ENCODE measurements at regions not wholly inside any gene's neighbourhood (a gene's known extent, or its start where the extent isn't known, plus 50 kb on each side); places are given as distances from the start of the nearest gene placed in this dataset.
"Not testable (repeated sequence)": the region's sequence is repeated elsewhere in the genome, so short reads cannot be mapped to it uniquely, and the experiment has no call there.

- no peak for DNase-seq (ENCODE audit: low read depth)
Measured at GRCh38 chr3:86554383-86554782, 436.6 kb downstream of the VGLL3 start.

- DNase-seq (ENCODE audit: low read depth): no peak
Measured at GRCh38 chr3:86547692-86548091, 443.3 kb downstream of the VGLL3 start.

GRCh38 chr3:86537171-86537570 lies 453.8 kb downstream of the VGLL3 start:
- DNase-seq (ENCODE audit: low read depth): no peak

GRCh38 chr3:86519819-86520218 lies 471.1 kb downstream of the VGLL3 start:
- no peak for DNase-seq (ENCODE audit: low read depth)

DNA sequence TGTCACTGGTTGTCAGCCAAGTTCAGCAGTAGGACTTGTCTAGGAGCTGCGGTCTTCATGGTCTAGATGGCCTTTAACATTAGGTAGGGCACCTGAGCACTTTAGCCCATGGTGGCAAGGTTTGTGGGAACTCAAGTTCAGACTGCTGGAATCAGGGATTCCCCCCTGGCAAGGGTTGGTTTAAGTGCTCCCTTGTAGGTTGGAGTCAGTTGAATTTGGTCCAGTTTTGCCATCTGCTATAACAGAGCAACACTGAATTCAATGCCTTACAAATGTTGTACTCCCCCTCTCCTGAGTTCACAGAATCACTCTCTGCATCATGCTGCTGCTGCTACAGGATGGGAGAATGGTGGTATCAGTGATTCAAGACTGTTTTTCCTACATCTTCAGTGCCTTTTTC lies 509.3 kb downstream of the VGLL3 start:
- no peak for DNase-seq (ENCODE audit: low read depth)

DNA sequence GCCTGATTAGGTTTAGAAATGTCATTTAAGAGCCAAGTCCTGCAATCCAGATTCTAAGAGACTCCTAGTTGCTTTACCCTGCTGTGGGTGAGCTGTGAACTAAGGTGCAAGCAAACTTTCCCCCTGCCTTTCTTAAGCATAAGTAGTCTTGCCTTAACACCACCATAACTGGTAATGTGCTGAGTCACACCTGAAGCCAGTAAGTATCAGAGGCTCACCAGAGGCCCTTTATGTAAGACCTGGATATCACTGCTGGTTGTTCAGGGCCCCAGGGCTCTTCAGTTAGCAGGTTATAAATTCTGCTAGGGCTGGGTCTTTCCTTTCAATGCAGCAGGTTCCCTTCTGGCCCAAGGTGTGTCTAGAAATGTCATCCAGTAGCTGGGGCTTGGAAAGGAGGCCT lies 509.9 kb downstream of the VGLL3 start:
- DNase-seq (ENCODE audit: low read depth): no peak

GRCh38 chr3:86464180-86464579 lies 526.8 kb downstream of the VGLL3 start:
- DNase-seq (ENCODE audit: low read depth): no peak

DNA sequence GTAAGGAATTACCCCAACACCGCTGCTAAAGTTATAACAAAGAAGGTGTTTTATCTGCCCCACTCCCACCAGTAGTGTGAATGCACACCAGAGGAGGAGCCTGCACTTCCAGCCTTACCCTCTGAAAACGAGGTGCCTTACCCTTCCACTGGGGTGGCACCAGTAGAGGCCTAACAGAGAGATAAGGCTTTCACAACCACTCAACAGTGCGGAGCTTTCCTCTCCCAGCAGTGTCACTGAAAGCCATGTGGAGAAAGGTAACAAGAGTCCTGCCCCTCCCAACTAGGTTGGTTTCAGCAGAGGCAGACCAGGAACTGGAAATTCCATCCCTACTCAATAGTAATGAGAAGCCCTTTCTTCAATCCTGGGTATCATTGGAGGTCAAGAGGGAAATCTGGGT lies 539.2 kb downstream of the VGLL3 start:
- no peak for DNase-seq (ENCODE audit: low read depth)

DNA sequence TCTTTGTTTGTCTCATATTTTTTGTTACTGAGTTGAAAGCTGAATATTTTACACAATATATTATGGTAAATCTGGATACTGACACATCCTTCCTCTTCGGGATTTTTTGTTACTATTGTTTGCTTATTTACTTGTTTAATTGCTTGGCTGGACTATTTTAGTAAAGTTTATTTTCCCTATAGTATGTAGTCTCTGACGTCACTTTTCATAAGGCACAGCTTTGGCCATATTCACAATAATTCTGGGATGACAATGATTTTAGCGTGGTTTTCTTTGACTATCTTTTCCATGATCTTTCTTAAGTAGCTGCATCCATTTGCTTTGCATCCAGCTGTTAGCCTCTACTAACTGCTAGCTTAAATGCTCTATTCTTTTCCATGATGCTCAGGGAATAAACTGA lies 552.4 kb downstream of the VGLL3 start:
- no peak for DNase-seq (ENCODE audit: low read depth)

- DNase-seq (ENCODE audit: low read depth): no peak
Measured at GRCh38 chr3:86427343-86427742, 563.6 kb downstream of the VGLL3 start.

- no peak for DNase-seq (ENCODE audit: low read depth)
Measured at GRCh38 chr3:86420990-86421739, 569.8 kb downstream of the VGLL3 start.

GRCh38 chr3:86418861-86419260 lies 572.1 kb downstream of the VGLL3 start:
- DNase-seq (ENCODE audit: low read depth): no peak

- no peak for DNase-seq (ENCODE audit: low read depth)
Measured at GRCh38 chr3:86416334-86416733, 574.6 kb downstream of the VGLL3 start.

GRCh38 chr3:86413645-86414044 lies 577.3 kb downstream of the VGLL3 start:
- DNase-seq (ENCODE audit: low read depth): no peak

- DNase-seq (ENCODE audit: low read depth): no peak
Measured at GRCh38 chr3:86410587-86410986, 580.4 kb downstream of the VGLL3 start.

GRCh38 chr3:86389759-86390158 lies 601.2 kb downstream of the VGLL3 start:
- DNase-seq (ENCODE audit: low read depth): not testable (repeated sequence)

DNA sequence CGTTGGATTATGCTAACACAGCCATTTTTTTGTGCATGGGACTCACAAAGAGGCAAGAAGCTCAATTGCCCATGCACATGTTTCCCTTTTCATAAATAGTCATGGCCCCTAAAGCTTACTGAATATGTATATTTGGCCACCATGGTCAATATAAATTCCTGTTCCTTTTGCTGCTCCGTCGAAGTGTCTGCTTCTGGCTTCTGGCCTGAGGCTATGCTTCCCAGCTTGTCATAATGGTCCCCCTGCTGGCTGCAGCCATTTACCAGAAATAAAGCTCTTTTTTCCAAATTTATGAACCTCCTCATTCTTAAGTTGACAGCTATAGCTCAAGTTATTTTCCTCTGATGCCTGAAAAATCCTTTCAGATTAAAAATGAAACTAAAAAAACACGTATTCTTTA lies 602.1 kb downstream of the VGLL3 start:
- no peak for DNase-seq (ENCODE audit: low read depth)

DNA sequence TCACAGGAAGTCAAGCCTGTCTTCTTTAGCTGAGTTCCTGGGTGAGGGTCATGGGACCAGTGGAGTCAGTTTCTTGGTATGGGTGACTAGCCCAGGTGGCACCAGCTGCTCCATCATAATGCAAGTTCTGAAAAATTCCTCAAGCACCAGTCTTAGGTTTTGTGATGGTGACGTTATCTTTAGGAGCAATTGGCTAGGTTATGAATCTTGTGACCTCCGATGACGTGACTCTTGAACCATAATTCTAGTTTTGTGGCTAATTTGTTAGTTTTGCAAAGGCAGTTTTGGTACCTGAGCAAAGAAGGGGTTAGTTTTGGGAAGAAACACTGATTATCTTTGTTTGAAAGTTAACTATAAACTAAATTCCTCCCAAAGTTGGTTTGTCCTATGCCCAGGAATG lies 608.4 kb downstream of the VGLL3 start:
- no peak for DNase-seq (ENCODE audit: low read depth)

DNA sequence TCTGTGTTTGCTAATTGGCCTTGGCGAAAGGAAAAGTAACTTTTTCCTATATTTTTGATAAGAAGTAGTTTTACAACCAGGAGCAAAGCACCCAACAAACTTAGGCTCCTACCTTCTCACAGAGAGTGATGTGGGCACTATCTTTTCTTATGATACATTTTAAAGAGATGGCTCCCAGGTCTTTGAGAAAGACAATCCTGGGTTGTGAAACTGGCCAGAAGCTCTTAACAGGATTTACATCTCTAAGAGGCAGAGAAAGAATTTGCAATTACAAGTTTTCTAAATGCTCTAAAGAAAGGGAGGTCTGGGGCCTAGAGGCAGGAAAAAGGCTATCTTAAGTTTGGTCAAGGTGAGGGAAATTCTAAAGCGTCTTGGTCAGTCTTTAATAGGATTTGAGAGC lies 609.7 kb downstream of the VGLL3 start:
- DNase-seq (ENCODE audit: low read depth): no peak

DNA sequence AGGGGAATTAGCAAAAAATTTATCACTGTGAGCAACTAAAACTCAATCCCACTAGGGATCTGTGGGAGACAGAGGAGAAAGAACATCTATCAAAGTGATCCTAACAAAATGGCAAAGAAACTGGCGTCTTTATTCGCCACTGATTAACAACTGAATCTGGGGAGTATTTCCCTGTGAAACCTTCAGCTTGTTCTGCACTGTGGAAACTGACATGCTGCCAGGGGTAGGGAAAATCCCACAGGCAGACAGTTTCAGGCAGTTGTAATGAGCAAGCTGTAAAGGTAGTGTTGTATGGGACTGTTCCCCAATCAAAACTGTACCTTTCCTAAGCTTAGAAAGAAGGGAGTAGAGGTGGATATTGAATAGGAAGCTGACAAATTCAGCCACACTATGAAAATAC lies 611.7 kb downstream of the VGLL3 start:
- no peak for DNase-seq (ENCODE audit: low read depth)

DNA sequence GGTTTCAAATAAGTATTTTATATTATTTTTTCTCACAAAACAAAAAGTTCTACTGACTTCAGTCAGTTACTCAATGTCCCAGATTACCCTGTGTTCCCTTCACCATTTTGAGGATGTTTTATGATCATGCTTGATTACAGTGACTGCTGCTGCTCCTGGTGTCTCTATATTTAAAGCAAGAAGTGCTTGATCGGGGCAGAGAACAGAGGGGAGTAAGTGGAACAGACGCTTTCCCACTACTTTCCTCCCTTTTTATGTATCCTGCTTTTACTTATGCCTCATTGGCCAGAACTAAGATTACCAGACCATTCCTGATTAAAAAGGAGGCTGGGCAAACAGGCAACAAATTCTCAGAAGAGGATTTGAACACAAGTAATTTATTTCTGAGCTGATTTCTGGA lies 612.1 kb downstream of the VGLL3 start:
- DNase-seq (ENCODE audit: low read depth): no peak

DNA sequence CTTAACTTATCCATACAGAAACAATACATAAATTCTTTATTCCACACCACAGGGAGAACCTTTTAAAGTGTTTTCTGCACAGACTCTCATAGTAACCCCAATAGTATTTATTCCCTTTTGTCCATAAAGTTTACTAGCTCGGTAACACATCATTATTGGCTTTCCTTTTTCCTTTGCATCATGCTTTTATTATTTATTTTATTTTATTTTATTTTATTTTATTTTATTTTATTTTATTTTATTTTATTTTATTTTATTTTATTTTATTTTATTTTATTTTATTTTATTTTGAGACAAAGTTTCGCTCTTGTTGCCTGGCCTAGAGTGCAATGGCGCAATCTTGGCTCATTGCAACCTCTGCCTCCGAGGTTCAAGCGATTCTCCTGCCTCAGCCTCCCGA lies 655.4 kb downstream of the VGLL3 start:
- not testable (repeated sequence) for DNase-seq (ENCODE audit: low read depth)

DNA sequence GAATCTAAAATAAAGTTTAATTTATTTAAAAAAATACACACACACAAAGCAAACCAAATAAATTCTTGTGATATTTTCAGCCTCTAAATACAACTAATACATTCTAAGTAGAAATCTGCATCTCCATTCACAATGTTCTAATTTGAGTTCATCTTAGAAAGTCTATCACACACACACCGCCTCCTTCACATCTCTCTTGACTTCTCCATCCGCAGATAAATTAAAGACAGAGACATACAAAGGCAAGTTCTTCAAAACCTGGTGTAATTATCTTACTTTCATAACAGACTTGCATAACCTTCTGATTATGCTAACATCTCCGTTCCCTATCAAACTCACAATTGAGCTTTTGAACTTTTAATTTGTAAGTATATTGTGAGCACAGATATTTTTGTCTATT lies 657.3 kb downstream of the VGLL3 start:
- no peak for DNase-seq (ENCODE audit: low read depth)

DNA sequence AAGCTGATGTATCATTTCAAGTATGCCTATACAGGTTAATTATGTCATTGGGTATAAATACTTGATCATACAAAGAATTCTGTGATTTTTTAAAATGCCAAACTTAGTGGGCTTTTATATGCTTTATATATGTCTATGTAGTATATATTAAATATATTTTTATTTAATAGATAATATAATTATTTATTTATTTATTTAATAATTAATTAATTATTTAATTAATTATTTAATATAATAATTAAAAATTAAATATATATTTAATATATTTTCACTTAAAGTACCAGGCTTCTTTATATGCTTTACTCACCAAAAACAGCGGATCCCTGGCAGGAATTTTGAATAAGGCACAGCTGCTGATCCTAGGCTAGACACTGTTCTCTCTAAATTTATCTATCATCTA lies 687.0 kb downstream of the VGLL3 start:
- DNase-seq (ENCODE audit: low read depth): no peak

Measured in GM04504 (cell line).